Stimulated activated effector memory CD8-positive, alpha-beta T cell treated with anti-CD3 and anti-CD28 coated beads, Interleukin-12 subunit alpha, Interleukin-12 subunit beta, amount 100 ng/mL, for 72 hours (primary cell): ENCODE measurements at regions not wholly inside any gene's neighbourhood (a gene's known extent, or its start where the extent isn't known, plus 50 kb on each side); places are given as distances from the start of the nearest gene placed in this dataset.

Source experiments
- ATAC-seq: fragments of 150-1000 bp; cut with Tn5 transposase; 2 replicates; pipeline ENCODE4 v1.10.0; 2021
- DNase-seq, 2 donors: peaks; one replicate each; pipeline ENCODE4 v3.0.0; 2021 to 2022; ENCODE audit warnings: low spot score in 2 of 2
- H3K27ac Mint-ChIP-seq: one replicate; pipeline ENCODE4 v1.8.0; 2022; ENCODE audit warnings: mild to moderate bottlenecking, mixed read lengths
- H3K36me3 Mint-ChIP-seq: one replicate; pipeline ENCODE4 v1.8.0; 2022; ENCODE audit warnings: mild to moderate bottlenecking, mixed read lengths
- H3K4me1 Mint-ChIP-seq: one replicate; pipeline ENCODE4 v1.8.0; 2022; ENCODE audit warnings: mixed read lengths
- H3K4me3 Mint-ChIP-seq: one replicate; pipeline ENCODE4 v1.8.0; 2022; ENCODE audit warnings: mild to moderate bottlenecking, mixed read lengths
- H3K9me3 Mint-ChIP-seq: one replicate; pipeline ENCODE4 v1.8.0; 2022; ENCODE audit warnings: mixed read lengths

- Mint-ChIP-seq H3K36me3 (no peaks in the 10 kb centered on the region), H3K4me1 (no peaks in the 10 kb centered on the region), H3K9me3 (no peaks in the 10 kb centered on the region), H3K27ac (no peak overlapping the region), H3K4me3 (no peak overlapping the region)
- ATAC-seq (no peak), DNase-seq (no peak)
Measured at GRCh38 chr9:87322840-87323635, 174.6 kb upstream of the DAPK1 start.

- ATAC-seq (no peak), DNase-seq (no peak)
- H3K36me3 Mint-ChIP-seq = no peaks in the 10 kb centered on the region
- H3K27ac Mint-ChIP-seq = no peak overlapping the region
- H3K4me3 Mint-ChIP-seq = no peak overlapping the region
- H3K4me1 Mint-ChIP-seq = no peaks in the 10 kb centered on the region
- no peaks in the 10 kb centered on the region for H3K9me3 Mint-ChIP-seq
Measured at GRCh38 chr9:87323928-87324327, 173.7 kb upstream of the DAPK1 start.

GRCh38 chr9:87324613-87325194 lies 173.0 kb upstream of the DAPK1 start:
- Mint-ChIP-seq H3K27ac (no peak overlapping the region), H3K4me1 (no peaks in the 10 kb centered on the region), H3K4me3 (no peak overlapping the region), H3K36me3 (no peaks in the 10 kb centered on the region), H3K9me3 (no peaks in the 10 kb centered on the region)
- ATAC-seq (no peak), DNase-seq (no peak)

GRCh38 chr9:87327575-87328125 lies 170.0 kb upstream of the DAPK1 start:
- Mint-ChIP-seq H3K36me3 (no peaks in the 10 kb centered on the region), H3K9me3 (peaks cover 4% of the 10 kb centered on the region), H3K4me1 (no peaks in the 10 kb centered on the region), H3K4me3 (no peak overlapping the region), H3K27ac (no peak overlapping the region)
- DNase-seq = no peak
- no peak for ATAC-seq

- no peak overlapping the region for H3K4me3 Mint-ChIP-seq
- no peak for ATAC-seq
- H3K9me3 Mint-ChIP-seq = peaks cover 4% of the 10 kb centered on the region
- H3K4me1 Mint-ChIP-seq = peaks cover 7% of the 10 kb centered on the region
- no peaks in the 10 kb centered on the region for H3K36me3 Mint-ChIP-seq
- no peak for DNase-seq
- no peak overlapping the region for H3K27ac Mint-ChIP-seq
Measured at GRCh38 chr9:87333802-87334201, 163.9 kb upstream of the DAPK1 start.

GRCh38 chr9:87334366-87334765 lies 163.3 kb upstream of the DAPK1 start:
- no peak for ATAC-seq
- Mint-ChIP-seq H3K4me1 (peaks cover 7% of the 10 kb centered on the region), H3K36me3 (no peaks in the 10 kb centered on the region), H3K4me3 (no peak overlapping the region), H3K27ac (no peak overlapping the region), H3K9me3 (peaks cover 4% of the 10 kb centered on the region)
- DNase-seq = no peak

GRCh38 chr9:87336407-87336806 lies 161.3 kb upstream of the DAPK1 start:
- H3K9me3 Mint-ChIP-seq = no peaks in the 10 kb centered on the region
- H3K4me1 Mint-ChIP-seq = peaks cover 7% of the 10 kb centered on the region
- no peak overlapping the region for H3K4me3 Mint-ChIP-seq
- ATAC-seq = no peak
- no peak for DNase-seq
- no peak overlapping the region for H3K27ac Mint-ChIP-seq
- H3K36me3 Mint-ChIP-seq = no peaks in the 10 kb centered on the region

GRCh38 chr9:87336914-87337333 lies 160.7 kb upstream of the DAPK1 start:
- peaks cover 7% of the 10 kb centered on the region for H3K4me1 Mint-ChIP-seq
- no peak overlapping the region for H3K27ac Mint-ChIP-seq
- no peaks in the 10 kb centered on the region for H3K9me3 Mint-ChIP-seq
- DNase-seq = no peak
- ATAC-seq = no peak
- H3K4me3 Mint-ChIP-seq = peak overlapping the region; percentile 29
- H3K36me3 Mint-ChIP-seq = no peaks in the 10 kb centered on the region

- Mint-ChIP-seq H3K36me3 (no peaks in the 10 kb centered on the region), H3K9me3 (no peaks in the 10 kb centered on the region), H3K27ac (no peak overlapping the region), H3K4me3 (peak overlapping the region; percentile 29), H3K4me1 (peaks cover 7% of the 10 kb centered on the region)
- ATAC-seq (no peak), DNase-seq (no peak)
Measured at GRCh38 chr9:87337335-87338087, 160.2 kb upstream of the DAPK1 start.

- no peak overlapping the region for H3K4me3 Mint-ChIP-seq
- H3K27ac Mint-ChIP-seq = no peak overlapping the region
- H3K4me1 Mint-ChIP-seq = peaks cover 7% of the 10 kb centered on the region
- DNase-seq (no peak), ATAC-seq (no peak)
- H3K36me3 Mint-ChIP-seq = no peaks in the 10 kb centered on the region
- H3K9me3 Mint-ChIP-seq = no peaks in the 10 kb centered on the region
Measured at GRCh38 chr9:87338088-87338989, 159.3 kb upstream of the DAPK1 start.

GRCh38 chr9:87340391-87340790 lies 157.3 kb upstream of the DAPK1 start:
- H3K36me3 Mint-ChIP-seq = no peaks in the 10 kb centered on the region
- H3K4me3 Mint-ChIP-seq = no peak overlapping the region
- H3K9me3 Mint-ChIP-seq = no peaks in the 10 kb centered on the region
- DNase-seq (no peak), ATAC-seq (no peak)
- no peak overlapping the region for H3K27ac Mint-ChIP-seq
- peaks cover 7% of the 10 kb centered on the region for H3K4me1 Mint-ChIP-seq

- ATAC-seq = no peak
- H3K36me3 Mint-ChIP-seq = no peaks in the 10 kb centered on the region
- no peak overlapping the region for H3K27ac Mint-ChIP-seq
- no peak for DNase-seq
- H3K4me1 Mint-ChIP-seq = no peaks in the 10 kb centered on the region
- no peaks in the 10 kb centered on the region for H3K9me3 Mint-ChIP-seq
- H3K4me3 Mint-ChIP-seq = no peak overlapping the region
Measured at GRCh38 chr9:87342743-87343142, 154.9 kb upstream of the DAPK1 start.

- Mint-ChIP-seq H3K4me1 (no peaks in the 10 kb centered on the region), H3K36me3 (no peaks in the 10 kb centered on the region), H3K4me3 (no peak overlapping the region), H3K27ac (no peak overlapping the region), H3K9me3 (no peaks in the 10 kb centered on the region)
- no peak for DNase-seq
- ATAC-seq = no peak
Measured at GRCh38 chr9:87343816-87344430, 153.7 kb upstream of the DAPK1 start.

GRCh38 chr9:87346061-87346665 lies 151.5 kb upstream of the DAPK1 start:
- H3K4me1 Mint-ChIP-seq = no peaks in the 10 kb centered on the region
- no peaks in the 10 kb centered on the region for H3K9me3 Mint-ChIP-seq
- H3K4me3 Mint-ChIP-seq = no peak overlapping the region
- H3K27ac Mint-ChIP-seq = no peak overlapping the region
- no peaks in the 10 kb centered on the region for H3K36me3 Mint-ChIP-seq
- no peak for ATAC-seq
- DNase-seq = no peak
